T1000 (cell line): ENCODE measurements at regions not wholly inside any gene's neighbourhood (a gene's known extent, or its start where the extent isn't known, plus 50 kb on each side); places are given as distances from the start of the nearest gene placed in this dataset.
"Not testable (repeated sequence)": the region's sequence is repeated elsewhere in the genome, so short reads cannot be mapped to it uniquely, and the experiment has no call there.

Source experiments
- DNase-seq: peaks from one replicate; lab custom pipeline; 2025; ENCODE audit warnings: mixed read lengths; lab: John Stamatoyannopoulos, UW

DNA sequence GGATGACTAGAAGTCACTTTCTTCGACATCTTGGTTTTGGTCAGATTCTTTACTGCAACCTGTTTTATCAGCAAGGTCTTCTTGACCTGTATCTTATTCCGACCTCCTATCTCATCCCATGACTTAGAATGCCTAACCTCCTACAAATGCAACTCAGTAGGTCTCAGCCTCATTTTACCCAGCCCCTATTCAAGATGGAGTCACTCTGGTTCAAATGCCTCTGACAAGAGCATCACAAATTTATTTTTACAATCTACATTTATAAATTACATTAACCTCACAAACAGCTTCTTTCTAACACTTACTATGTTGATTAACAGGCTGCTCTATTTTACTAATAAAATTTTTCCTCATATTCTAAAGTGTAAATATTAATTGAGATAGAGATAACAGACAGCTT is 867.0 kb upstream of the CNTN5 start:
- no peak for DNase-seq

DNA sequence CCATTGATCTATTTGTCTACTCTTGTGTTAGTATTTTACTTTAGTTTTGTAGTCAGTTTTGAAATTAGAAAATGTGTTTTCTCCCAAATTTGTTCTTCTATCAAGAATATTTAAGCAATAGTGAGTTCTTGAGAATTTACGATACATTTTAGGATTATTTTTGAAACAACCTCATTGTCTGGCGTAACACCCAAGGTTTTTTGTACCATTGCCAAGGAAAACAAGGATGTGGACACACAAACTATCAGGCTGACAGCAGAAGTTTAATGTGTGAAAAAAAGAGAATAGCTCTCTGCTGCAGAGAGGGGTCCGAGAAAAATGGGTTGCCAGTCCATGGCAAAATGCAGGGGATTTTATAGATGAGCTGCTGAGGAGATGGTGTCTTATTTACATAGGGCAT is 865.1 kb upstream of the CNTN5 start:
- DNase-seq = no peak

DNA sequence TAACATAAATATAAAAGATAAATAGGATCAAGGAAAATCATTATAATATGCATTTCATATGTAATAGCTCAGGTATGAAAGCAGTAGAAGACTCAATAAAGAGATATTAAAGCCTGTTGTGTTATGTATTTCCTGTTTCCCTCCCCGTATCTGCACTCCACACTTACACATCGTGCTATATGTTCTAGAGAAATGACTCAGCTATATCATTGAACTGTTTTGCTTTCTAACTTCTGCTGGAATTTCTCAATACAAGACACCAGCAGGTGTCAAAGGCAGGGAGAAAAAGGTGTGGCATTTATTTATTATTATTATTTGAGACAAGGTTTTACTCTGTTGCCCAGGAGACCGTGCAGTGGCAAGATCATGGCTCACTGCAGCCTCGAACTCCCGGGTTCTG is 842.8 kb upstream of the CNTN5 start:
- DNase-seq = no peak

DNA sequence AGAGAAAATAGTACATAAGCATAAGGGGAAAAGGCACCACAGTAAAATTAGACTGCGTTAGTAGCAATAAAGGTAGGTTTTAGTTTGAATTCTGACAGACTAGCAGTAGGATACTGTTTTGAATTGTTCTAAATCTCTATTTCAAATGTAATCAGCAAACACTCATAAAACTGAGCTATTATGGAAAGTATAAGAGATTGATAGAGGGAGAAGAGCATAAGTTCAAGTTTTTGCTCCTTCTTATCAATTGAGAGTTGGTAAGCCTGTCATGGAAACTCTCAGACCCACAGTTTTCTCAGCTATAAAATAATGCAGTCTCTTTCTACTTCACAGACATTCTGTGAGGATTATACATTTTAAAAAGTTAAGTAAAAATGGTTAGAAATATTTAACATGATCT is 840.2 kb upstream of the CNTN5 start:
- no peak for DNase-seq

DNA sequence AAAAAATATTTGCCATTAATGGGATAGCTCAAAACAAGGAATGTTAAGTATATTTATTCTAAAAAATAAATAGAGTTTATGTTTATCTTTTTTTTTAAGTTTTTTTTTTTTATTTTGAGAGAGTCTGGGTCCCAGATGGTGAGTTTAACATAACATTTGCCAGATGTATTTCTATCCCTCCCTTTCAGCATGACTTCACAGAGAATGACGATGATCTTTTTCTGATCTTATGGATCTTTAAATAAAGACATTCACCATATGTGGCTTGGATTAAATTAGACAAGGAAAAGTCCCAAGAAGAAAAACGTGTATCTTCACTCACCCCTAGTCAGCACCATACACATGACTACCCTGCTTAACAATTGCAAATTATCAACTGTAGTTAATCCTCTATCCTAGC is 839.8 kb upstream of the CNTN5 start:
- no peak for DNase-seq

DNA sequence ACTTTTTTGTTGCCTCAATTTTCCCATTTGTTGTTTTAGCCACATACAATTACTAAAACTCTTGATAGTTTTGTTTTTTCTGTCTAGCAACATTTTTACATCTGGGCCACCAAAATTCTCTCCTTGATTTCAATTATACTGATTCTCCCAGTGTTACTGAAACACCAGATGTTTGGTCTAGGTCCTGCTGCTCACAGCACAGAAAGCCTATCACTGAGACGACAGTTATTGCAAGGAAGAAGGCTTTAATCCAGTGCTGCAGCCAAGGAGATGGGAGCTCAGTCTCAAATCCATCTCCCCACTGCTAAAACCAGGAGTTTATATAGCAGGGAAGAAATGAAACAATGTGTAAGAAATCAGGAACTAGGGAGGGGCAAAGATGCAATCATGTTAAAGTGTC is 837.7 kb upstream of the CNTN5 start:
- DNase-seq = no peak

DNA sequence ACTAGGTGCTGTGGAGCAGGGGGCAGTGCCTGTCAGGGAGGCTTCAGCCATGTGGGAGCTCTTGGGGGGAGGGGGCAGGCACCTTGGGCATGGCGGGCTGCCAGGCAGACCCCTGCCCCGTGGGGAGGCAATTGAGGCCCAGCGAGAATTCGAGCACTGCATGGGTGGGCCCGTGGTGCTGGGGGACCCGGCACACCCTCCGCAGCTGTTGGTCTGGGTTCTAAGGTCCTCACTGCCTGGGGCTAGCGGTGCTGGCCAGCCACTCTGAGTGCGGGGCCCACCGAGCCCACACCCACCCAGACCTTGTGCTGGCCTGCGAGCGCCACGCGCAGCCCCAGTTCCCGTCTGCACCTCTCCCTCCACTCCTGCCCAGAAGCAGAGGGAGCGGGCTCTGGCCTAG is 835.5 kb upstream of the CNTN5 start:
- DNase-seq = no peak

DNA sequence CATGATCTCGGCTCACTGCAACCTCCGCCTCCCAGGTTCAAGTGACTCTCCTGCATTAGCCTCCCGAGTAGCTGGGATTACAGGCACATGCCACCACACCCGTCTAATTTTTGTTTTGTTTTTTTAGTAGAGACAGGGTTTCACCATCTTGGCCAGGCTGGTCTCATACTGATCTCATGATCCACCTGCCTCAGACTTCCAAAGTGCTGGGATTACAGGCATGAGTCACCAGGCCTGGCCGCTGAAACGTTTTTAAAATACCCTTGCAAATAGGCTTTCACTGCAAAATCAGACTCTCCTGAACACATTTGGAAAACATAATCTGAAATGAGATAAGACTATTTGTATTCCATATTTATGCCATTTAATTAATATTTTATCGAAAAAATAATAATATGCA is 826.1 kb upstream of the CNTN5 start:
- no peak for DNase-seq

DNA sequence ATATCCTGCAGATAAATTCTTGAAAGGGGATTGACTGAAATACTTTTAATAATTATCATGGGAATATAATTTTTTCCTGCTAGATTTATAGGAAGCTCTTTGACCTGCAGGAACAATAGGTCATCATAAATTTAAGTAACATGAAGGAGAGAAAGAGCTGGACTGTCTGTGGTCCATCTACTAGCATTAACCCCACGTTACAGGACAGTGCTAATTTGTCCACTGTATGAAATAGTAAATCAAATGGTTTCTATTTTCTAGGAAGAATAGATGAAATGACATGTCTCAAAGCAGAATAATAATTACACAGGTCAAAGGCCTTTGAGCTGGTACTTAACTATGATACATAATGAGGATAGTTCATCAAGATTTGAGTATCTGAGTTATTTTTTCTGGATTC is 825.4 kb upstream of the CNTN5 start:
- DNase-seq = no peak

DNA sequence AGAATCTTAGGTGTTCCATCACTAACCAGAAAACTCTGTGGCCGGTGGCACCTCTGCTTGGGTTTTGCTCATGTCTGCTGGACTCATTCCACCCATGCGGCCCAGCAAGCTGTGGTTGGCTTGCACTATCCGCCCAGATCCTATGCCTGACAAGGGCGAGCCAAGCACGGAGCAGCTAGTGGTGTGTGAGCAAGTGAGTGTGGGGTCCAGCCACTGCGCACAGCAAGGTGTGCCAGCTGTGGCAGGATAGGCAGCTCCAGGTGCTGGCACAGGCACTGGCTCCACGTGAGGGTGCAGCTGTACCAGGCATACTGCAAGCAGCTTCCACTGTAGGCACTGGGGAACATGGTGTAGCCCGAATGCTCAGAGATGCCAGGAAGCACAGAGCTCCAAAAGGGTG is 813.7 kb upstream of the CNTN5 start:
- no peak for DNase-seq

DNA sequence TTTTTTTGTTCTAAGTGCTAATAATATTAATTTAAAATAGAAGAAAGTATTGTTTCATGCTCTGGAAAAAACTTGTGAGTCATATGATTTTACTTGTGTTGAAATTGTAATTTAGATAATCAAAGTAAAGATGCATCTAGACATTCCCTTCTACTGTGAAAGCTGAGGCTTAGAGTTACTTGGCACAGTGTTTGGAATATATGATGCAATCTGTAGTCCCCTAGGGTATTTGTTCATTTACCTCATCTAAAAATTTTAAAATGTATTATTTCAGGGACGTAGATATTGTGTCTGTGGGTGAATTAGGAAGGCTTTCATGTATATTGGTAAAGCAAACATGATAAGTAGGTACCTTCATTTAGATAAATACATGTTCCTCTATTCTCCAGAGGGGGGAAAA is 793.5 kb upstream of the CNTN5 start:
- no peak for DNase-seq

DNA sequence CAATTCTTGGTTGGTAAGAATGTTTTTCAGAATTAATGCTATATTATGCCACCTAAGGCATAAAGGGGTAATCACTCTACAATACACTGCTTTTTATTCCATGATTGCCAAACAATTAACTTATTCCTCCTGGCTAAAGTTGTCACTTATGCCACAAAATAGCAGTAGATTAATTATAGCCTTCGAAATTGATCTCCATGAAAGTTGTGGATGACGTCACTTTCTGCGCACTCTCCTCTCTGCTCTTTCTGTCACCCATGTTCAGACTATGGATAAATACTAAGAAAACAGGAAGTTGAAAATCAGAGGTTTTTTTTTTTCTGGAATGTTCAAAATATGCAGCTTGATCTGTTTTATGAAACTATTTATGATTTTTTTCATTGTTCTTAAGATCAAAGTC is 790.1 kb upstream of the CNTN5 start:
- no peak for DNase-seq

DNA sequence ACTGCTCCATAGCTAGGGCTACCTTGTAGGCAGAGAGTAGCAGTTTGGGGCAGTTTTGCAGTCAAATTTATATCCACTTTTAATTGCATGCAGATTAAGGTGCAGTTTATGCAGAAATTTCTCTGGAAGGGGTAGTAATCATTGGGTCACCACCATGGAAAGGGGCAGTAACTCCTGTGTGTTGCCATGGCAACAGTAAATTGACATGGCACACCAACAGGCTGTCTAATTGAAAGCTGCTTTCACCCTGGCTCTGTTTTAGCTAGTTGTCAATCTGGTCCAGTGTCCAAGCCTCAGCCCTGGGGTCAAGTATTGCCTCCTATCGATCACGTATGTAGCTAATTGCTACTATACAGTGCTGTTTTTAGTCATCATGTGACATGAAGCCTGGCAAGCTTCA is 786.1 kb upstream of the CNTN5 start:
- DNase-seq = no peak

DNA sequence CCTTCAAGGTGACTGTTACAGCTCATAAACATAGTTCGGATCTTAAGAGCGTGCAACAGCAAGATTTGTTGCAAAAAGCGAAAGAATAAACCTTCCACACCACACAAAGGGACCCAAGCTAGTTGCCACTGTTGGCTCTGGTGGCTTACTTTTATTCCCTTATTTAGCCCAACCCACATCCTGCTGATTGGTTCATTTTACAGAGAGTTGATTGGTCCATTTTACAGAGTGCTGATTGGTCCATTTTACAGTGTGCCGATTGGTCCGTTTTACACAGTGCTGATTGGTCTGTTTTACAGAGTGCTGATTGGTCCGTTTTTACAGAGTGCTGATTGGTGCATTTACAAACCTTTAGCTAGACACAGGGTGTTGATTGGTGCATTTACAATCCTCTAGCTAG is 776.9 kb upstream of the CNTN5 start:
- no peak for DNase-seq

DNA sequence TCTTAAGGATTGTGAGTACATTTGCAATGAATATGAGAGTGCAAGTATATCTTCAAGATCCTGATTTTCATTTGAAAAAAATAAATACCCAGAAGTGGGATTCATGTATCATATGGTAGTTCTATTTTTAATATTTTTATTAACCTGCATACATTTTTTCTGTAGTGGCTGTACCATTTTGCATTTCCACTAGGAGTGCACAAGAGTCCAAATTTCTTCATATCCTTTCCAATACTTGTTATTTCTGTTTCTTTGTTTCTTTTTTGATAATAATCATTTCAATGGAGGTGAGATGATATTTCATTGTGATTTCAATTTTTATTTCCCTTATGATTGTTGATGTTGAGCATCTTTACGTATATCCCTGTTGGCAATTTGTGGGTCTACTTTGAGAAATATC is 759.8 kb upstream of the CNTN5 start:
- DNase-seq = no peak

DNA sequence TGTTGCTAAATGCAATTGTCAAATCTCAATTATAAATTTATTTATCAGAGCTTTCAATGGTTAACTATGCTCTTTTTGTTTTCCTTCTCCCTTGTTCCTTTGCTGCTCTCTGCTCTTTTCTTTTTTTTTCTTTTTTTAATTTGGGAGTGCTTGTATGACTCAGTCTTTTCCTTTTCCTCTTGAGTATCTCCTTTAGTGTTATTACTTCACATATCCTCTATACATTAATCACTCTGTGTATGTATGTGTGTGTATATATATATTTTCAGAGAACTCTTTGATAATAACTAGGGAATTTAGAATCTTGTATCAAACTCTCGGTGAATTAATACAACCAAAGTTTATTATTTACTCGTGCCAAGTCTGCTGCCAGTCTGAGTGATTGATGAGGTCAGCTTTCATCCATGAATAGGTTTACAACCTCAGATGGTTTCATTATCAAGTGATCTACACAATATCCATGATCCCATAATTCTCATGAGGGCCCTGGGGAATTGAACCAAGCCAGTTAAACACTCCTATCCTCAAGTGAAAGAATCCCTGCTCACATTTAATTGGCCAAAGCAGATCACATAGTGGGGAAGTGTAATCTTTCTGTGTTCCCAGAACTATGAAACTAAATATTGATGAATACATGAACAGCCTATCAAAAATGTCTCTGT is 743.4 kb upstream of the CNTN5 start:
- DNase-seq = no peak

DNA sequence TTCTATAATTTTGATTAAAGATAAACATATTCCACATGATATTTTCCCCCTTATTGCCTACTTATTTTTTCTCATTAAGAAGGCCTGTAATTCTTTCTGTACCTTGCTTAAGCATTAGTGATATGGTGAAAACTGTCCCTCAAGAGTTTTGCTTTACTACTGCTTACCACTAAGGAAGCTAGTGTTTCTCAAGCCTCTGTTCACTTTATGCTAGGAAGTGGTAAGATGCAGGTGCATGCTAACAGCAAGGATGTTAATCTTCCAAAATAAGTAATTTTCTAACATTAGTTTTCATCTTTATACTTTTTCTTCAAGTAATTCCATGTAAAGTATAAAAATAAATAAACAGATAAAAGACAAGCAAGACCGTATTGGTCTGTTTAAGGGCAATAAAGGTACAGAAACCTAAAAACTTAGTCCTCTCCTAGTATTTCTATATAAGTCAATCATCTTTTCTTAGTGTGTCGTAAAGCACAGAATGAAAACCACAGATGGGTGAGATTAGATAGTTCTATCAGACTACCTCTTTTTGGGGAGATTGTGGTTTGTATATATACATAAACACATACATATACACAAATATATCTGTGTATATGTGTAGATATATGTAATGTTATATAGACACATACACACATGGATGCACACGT is 731.0 kb upstream of the CNTN5 start:
- no peak for DNase-seq

DNA sequence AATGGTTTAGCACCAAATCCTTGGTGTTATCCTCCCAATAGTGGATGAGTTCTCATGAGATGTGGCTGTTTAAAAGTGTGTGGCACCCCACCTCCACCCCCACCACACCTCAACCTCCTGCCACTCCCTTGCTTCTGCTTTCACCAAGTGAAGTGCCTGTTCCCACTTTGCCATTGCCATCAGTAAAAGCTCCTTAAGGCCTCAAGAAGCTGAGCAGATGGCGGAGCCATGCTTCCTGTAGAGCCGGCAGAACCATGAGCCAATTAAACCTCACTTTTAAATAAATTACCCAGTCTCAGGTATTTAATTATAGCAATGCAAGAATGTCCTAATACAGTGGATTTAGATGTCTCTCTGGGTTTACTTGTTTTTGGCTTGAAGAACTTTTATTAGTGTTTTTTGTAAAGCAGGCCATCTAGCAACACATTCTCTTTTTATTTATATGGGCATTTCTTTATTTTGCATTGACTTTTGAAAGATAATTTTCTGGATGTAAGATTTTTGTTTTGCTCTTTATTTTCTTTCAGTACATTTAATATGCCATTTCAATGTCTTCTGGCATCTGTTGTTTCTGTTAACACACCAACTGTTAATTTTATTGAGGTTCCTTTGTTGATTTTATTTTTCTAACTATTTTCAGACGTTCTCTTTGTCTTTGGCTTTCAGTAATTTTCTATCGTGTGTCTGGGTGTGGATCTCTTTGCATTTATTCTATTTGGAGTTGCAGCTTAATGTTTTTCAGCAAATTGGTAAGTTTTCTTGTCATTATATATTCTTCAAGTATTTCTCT is 724.5 kb upstream of the CNTN5 start:
- no peak for DNase-seq

DNA sequence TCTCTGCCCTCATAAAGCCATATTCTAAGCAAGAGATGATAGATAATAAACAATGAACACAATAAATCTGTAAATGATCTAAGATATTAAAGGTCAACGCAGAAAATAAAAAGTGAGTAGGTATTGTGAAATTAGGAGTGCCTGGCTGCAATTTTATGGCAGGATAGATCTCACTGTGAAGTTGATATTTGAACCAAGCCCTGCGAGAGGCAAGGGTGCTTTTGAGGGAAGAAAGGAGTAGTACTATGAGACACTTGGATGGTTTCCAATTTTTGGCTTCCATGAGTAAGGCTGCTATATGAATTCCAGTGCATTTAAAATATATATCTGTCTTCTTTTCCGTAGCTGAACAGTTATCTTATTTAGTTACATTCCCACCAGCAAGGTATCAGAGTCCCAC is 720.0 kb upstream of the CNTN5 start:
- DNase-seq = no peak

DNA sequence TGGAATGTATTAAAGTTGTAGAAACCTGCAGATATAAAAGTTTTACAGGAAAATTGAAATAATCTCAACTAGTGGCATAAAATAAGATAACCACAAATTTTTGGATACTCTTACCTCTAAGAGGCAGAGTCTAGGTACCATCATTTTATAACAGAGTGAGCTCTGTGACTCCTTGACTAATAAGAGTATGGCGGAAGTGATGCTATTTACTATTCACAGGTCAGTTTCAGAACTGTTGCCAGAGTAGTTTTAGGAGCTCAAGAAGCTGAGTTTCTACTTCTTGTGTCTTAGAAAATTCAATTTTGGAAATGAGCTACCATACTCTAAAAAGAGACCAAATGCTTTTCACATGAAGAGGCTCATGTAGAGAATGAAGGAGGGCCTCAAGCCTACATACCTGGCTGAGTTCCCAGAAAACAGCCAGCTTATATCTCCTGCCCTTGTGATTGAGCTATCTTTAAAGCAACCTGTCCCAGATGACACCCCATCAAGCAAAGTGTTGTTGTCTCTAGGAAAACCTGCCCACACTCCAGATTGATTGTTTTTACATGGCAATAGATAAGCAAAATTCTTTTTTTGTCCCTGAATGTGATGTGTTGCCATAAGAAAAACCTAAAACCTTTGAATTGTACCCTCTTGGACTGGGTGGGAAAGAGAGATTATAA is 712.8 kb upstream of the CNTN5 start:
- no peak for DNase-seq

DNA sequence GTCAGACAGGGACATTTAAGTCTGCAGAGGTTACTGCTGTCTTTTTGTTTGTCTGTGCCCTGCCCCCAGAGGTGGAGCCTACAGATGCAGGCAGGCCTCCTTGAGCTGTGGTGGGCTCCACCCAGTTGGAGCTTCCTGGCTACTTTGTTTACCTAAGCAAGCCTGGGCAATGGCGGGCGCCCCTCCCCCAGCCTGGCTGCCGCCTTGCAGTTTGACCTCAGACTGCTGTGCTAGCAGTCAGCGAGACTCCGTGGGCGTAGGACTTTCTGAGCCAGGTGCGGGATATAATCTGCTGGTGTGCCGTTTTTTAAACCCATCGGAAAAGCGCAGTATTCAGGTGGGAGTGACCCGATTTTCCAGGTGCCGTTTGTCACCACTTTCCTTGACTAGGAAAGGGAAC is 690.4 kb upstream of the CNTN5 start:
- DNase-seq = not testable (repeated sequence)

DNA sequence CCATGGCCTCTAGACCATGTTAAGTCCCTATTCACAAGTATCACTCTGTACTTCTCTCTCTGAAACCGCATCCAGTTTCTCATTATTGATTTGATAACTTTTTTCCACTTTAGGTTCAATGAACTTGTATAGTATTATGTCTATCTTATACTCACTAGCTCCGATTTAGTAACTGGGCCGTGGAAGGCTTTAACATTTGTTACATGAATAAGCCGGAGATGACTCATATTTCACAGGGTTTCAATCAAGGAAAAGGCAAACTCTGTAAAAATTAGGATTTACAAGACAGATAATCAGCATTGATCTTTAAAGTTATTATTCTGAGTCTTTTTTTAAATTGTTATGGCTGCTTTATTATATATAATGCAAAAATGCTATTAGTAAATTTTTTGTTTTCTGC is 662.2 kb upstream of the CNTN5 start:
- no peak for DNase-seq

DNA sequence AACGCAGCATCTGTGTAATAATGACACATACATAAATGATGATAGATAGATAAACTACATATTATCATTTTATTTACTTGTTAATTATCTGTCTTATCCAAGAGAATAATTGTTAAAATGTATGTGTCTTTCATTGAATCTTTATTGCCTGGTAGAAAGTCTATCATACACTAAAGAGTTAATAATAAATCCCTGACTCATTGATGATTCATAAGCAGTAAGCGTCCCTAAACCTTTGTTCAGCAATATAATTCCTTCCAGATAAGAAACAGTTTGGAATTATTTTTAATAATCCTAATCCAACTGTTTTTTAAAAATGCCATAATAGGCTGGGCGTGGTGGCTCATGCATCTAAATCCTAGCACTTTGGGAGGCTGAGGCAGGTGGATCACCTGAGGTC is 655.6 kb upstream of the CNTN5 start:
- no peak for DNase-seq
